ENCODE measurements at regions not wholly inside any gene's neighbourhood (a gene's known extent, or its start where the extent isn't known, plus 50 kb on each side); places are given as distances from the start of the nearest gene placed in this dataset.

- H3K4me3 Mint-ChIP-seq = no peak overlapping the region
- Histone ChIP-seq H3K4me1 (ENCODE audit: control insufficient read depth in 2 of 2, insufficient read depth in 2 of 2, low read length in 2 of 2) (no peaks in the 10 kb centered on the region), H3K9me3 (ENCODE audit: control insufficient read depth in 2 of 3, low read length in 3 of 3) (no peaks in the 10 kb centered on the region), H3K4me3 (ENCODE audit: low read length) (no peak overlapping the region), H3K27me3 (ENCODE audit: control insufficient read depth in 2 of 2, insufficient read depth in 2 of 2, low read length in 2 of 2) (no peaks in the 10 kb centered on the region), H3K36me3 (ENCODE audit: control insufficient read depth in 2 of 3, insufficient read depth in 3 of 3, low read length in 3 of 3) (no peaks in the 10 kb centered on the region), H3K27ac (ENCODE audit: low read depth, low read length) (no peak overlapping the region)
- peaks cover 0 to 29% (median 3%) of the 10 kb centered on the region in 11 donors for H3K9me3 Mint-ChIP-seq
- H3K27me3 Mint-ChIP-seq = no peaks in the 10 kb centered on the region
- no peak for DNase-seq
- H3K27ac Mint-ChIP-seq = no peak overlapping the region
- POLR2A ChIA-PET = no interaction called here
- intact Hi-C loops (cut with micrococcal nuclease) = no loop called here
- H3K36me3 Mint-ChIP-seq = no peaks in the 10 kb centered on the region
- CTCF ChIA-PET = no interaction called here
- no peak for ATAC-seq
- H3K4me1 Mint-ChIP-seq = no peaks in the 10 kb centered on the region
These were observed 244.2 kb upstream of the POM121L12 start for GRCh38 chr7:52791176-52791700.

GRCh38 chr7:52786174-52786573 lies 249.3 kb upstream of the POM121L12 start:
- DNase-seq (no peak), ATAC-seq (no peak)
- Histone ChIP-seq H3K4me3 (ENCODE audit: low read length) (no peak overlapping the region), H3K9me3 (ENCODE audit: control insufficient read depth in 2 of 3, low read length in 3 of 3) (peaks cover 0 to 4% (median 0%) of the 10 kb centered on the region in 3 experiments), H3K4me1 (ENCODE audit: control insufficient read depth in 2 of 2, insufficient read depth in 2 of 2, low read length in 2 of 2) (no peaks in the 10 kb centered on the region), H3K36me3 (ENCODE audit: control insufficient read depth in 2 of 3, insufficient read depth in 3 of 3, low read length in 3 of 3) (no peaks in the 10 kb centered on the region), H3K27me3 (ENCODE audit: control insufficient read depth in 2 of 2, insufficient read depth in 2 of 2, low read length in 2 of 2) (no peaks in the 10 kb centered on the region), H3K27ac (ENCODE audit: low read depth, low read length) (no peak overlapping the region)
- no peak overlapping the region for H3K4me3 Mint-ChIP-seq
- H3K36me3 Mint-ChIP-seq = no peaks in the 10 kb centered on the region
- H3K4me1 Mint-ChIP-seq = no peaks in the 10 kb centered on the region
- POLR2A ChIA-PET = no interaction called here
- intact Hi-C loops (cut with micrococcal nuclease) = no loop called here
- peaks cover 0 to 37% (median 10%) of the 10 kb centered on the region in 11 donors for H3K9me3 Mint-ChIP-seq
- no peaks in the 10 kb centered on the region for H3K27me3 Mint-ChIP-seq
- no peak overlapping the region for H3K27ac Mint-ChIP-seq
- CTCF ChIA-PET = no interaction called here

GRCh38 chr7:52782348-52782747 lies 253.1 kb upstream of the POM121L12 start:
- H3K4me1 ChIP-seq (ENCODE audit: control insufficient read depth in 2 of 2, insufficient read depth in 2 of 2, low read length in 2 of 2) = no peaks in the 10 kb centered on the region
- DNase-seq = no peak

DNA sequence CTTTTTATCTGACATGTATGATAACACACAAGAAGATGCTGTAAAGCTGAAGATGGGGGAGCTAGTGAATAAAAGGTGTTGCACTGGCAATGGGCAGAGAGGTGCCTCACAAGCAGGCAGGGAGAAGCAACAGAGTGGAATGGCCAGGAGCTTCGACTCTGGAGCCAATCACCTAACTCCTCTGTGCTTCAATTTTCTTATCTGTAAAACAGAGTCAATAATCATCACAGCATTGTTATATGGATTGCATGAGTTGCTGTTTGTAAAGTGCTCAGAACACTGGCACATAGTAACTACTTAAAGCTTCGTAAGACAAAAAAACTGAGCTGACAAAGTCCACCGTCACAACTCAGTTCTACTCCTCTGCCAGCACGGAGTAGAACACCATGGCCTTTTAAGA lies 254.2 kb upstream of the POM121L12 start:
- H3K4me1 ChIP-seq (ENCODE audit: control insufficient read depth in 2 of 2, insufficient read depth in 2 of 2, low read length in 2 of 2) = no peaks in the 10 kb centered on the region
- CTCF ChIA-PET = no interaction called here
- Mint-ChIP-seq H3K27ac (no peak overlapping the region), H3K9me3 (peaks cover 0 to 45% (median 14%) of the 10 kb centered on the region in 11 donors), H3K4me3 (no peak overlapping the region), H3K27me3 (no peaks in the 10 kb centered on the region), H3K36me3 (no peaks in the 10 kb centered on the region), H3K4me1 (no peaks in the 10 kb centered on the region)
- ATAC-seq = no peak
- POLR2A ChIA-PET = no interaction called here
- intact Hi-C loops (cut with micrococcal nuclease) = no loop called here
- H3K36me3 ChIP-seq (ENCODE audit: control insufficient read depth in 2 of 3, insufficient read depth in 3 of 3, low read length in 3 of 3) = no peaks in the 10 kb centered on the region
- H3K9me3 ChIP-seq (ENCODE audit: control insufficient read depth in 2 of 3, low read length in 3 of 3) = peaks cover 0 to 4% (median 0%) of the 10 kb centered on the region in 3 experiments
- no peak overlapping the region for H3K4me3 ChIP-seq (ENCODE audit: low read length)
- H3K27ac ChIP-seq (ENCODE audit: low read depth, low read length) = no peak overlapping the region
- DNase-seq = no peak
- no peaks in the 10 kb centered on the region for H3K27me3 ChIP-seq (ENCODE audit: control insufficient read depth in 2 of 2, insufficient read depth in 2 of 2, low read length in 2 of 2)

More at GRCh38 chr7:52782348-52782747, 253.1 kb upstream of the POM121L12 start:
- intact Hi-C loops (cut with micrococcal nuclease) = no loop called here
- ChIA-PET CTCF (no interaction called here), POLR2A (no interaction called here)
- no peaks in the 10 kb centered on the region for H3K27me3 ChIP-seq (ENCODE audit: control insufficient read depth in 2 of 2, insufficient read depth in 2 of 2, low read length in 2 of 2)
- H3K36me3 ChIP-seq (ENCODE audit: control insufficient read depth in 2 of 3, insufficient read depth in 3 of 3, low read length in 3 of 3) = no peaks in the 10 kb centered on the region
- H3K27me3 Mint-ChIP-seq = no peaks in the 10 kb centered on the region
- H3K36me3 Mint-ChIP-seq = no peaks in the 10 kb centered on the region
- ATAC-seq = no peak
- H3K4me3 ChIP-seq (ENCODE audit: low read length) = no peak overlapping the region
- peaks cover 0 to 40% (median 10%) of the 10 kb centered on the region in 11 donors for H3K9me3 Mint-ChIP-seq
- H3K4me3 Mint-ChIP-seq = no peak overlapping the region
- H3K27ac ChIP-seq (ENCODE audit: low read depth, low read length) = no peak overlapping the region
- no peaks in the 10 kb centered on the region for H3K4me1 Mint-ChIP-seq
- peaks cover 0 to 4% (median 0%) of the 10 kb centered on the region in 3 experiments for H3K9me3 ChIP-seq (ENCODE audit: control insufficient read depth in 2 of 3, low read length in 3 of 3)
- H3K27ac Mint-ChIP-seq = no peak overlapping the region

DNA sequence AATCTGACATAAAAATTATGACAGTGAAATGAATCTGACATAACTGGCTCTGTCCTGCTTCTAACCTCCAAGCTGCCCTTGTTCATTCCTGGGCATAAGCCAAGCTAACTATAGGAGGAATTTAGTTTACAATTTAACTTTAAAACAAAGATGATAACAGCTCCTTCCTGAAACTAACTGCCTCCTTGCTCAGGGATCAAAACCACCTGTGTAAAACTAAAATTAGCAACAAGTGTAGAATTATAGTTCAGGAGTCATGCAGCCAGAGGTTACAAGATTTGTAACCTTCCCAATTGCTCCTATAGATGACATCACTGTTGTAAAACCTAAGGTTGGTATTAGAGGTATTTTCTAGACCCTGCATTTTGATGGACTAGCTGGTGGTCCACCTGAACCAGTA lies 256.4 kb upstream of the POM121L12 start:
- H3K27me3 Mint-ChIP-seq = no peaks in the 10 kb centered on the region
- no peak overlapping the region for H3K27ac Mint-ChIP-seq
- H3K4me3 Mint-ChIP-seq = no peak overlapping the region
- H3K4me1 Mint-ChIP-seq = no peaks in the 10 kb centered on the region
- POLR2A ChIA-PET = no interaction called here
- intact Hi-C loops (cut with micrococcal nuclease) = no loop called here
- H3K36me3 Mint-ChIP-seq = no peaks in the 10 kb centered on the region
- CTCF ChIA-PET = no interaction called here
- no peaks in the 10 kb centered on the region for H3K36me3 ChIP-seq (ENCODE audit: control insufficient read depth in 2 of 3, insufficient read depth in 3 of 3, low read length in 3 of 3)
- peaks cover 0 to 4% (median 0%) of the 10 kb centered on the region in 3 experiments for H3K9me3 ChIP-seq (ENCODE audit: control insufficient read depth in 2 of 3, low read length in 3 of 3)
- DNase-seq (no peak), ATAC-seq (no peak)
- H3K27me3 ChIP-seq (ENCODE audit: control insufficient read depth in 2 of 2, insufficient read depth in 2 of 2, low read length in 2 of 2) = no peaks in the 10 kb centered on the region
- peaks cover 0 to 37% (median 8%) of the 10 kb centered on the region in 11 donors for H3K9me3 Mint-ChIP-seq
- no peaks in the 10 kb centered on the region for H3K4me1 ChIP-seq (ENCODE audit: control insufficient read depth in 2 of 2, insufficient read depth in 2 of 2, low read length in 2 of 2)
- no peak overlapping the region for H3K4me3 ChIP-seq (ENCODE audit: low read length)
- H3K27ac ChIP-seq (ENCODE audit: low read depth, low read length) = no peak overlapping the region

DNA sequence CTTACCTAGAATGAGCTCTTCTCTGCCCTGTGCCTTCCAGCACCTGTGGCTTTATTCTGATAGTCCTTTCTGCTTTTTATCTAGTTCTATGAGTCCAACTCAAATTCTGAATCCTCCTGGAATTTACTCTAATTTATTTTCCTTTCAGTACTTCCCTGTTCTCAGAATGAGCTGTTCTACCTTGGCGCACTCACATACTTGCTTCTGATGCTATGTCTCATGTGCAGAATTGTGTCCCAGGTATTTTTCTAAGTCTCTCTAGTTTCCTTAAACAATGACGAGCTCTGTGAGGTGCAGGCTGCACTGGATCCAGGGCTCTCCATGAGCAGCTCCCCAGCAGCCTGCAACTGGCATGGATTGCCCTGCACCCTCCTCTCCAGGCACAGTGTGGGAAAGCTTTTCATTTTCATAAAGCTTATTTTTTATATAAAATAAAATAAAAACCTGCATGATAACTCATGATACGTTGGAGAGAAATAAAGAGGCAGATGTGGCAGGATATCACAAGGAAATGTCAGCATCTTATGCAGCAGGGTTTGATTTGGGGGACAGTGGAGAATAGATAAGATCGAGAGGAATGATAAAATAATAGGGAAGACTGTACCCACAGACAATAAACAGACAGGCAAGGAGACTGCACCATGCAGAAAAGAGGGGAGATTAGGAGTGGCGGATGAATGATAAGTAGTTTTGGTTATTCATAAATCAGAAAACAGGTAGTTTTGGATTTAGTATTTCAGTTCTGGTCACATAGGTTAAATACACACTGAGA lies 258.2 kb upstream of the POM121L12 start:
- ChIA-PET POLR2A (no interaction called here), CTCF (no interaction called here)
- H3K36me3 Mint-ChIP-seq = no peaks in the 10 kb centered on the region
- ATAC-seq (no peak), DNase-seq (no peak)
- H3K27ac ChIP-seq (ENCODE audit: low read depth, low read length) = no peak overlapping the region
- H3K4me3 Mint-ChIP-seq = no peak overlapping the region
- no peaks in the 10 kb centered on the region for H3K4me1 Mint-ChIP-seq
- no peaks in the 10 kb centered on the region for H3K36me3 ChIP-seq (ENCODE audit: control insufficient read depth in 2 of 3, insufficient read depth in 3 of 3, low read length in 3 of 3)
- intact Hi-C loops (cut with micrococcal nuclease) = no loop called here
- no peaks in the 10 kb centered on the region for H3K27me3 Mint-ChIP-seq
- H3K27me3 ChIP-seq (ENCODE audit: control insufficient read depth in 2 of 2, insufficient read depth in 2 of 2, low read length in 2 of 2) = no peaks in the 10 kb centered on the region
- H3K4me3 ChIP-seq (ENCODE audit: low read length) = no peak overlapping the region
- no peaks in the 10 kb centered on the region for H3K4me1 ChIP-seq (ENCODE audit: control insufficient read depth in 2 of 2, insufficient read depth in 2 of 2, low read length in 2 of 2)
- no peak overlapping the region for H3K27ac Mint-ChIP-seq
- no peaks in the 10 kb centered on the region for H3K9me3 ChIP-seq (ENCODE audit: control insufficient read depth in 2 of 3, low read length in 3 of 3)
- peaks cover 0 to 30% (median 6%) of the 10 kb centered on the region in 11 donors for H3K9me3 Mint-ChIP-seq

DNA sequence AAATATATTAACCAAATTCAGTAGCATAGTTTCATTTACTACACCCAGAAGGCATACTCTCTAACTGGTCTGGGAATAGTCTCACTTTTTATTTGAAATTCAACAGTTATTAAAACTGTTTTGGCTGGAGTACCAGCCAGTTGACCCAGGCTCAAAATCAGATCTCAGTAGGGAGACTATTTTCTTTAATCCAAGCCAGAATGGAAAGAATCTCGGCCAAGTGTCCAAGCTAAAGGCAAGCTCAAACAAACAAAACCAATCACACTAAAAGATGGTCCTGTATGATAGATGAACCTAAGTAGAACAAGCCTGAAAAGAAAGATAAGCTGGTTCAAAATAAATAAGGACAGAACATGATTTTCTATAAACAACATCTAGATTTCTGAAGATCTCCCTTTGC lies 259.6 kb upstream of the POM121L12 start:
- Mint-ChIP-seq H3K9me3 (peaks cover 0 to 30% (median 9%) of the 10 kb centered on the region in 11 donors), H3K4me1 (no peaks in the 10 kb centered on the region), H3K4me3 (no peak overlapping the region), H3K27me3 (no peaks in the 10 kb centered on the region), H3K36me3 (no peaks in the 10 kb centered on the region), H3K27ac (no peak overlapping the region)
- no peak overlapping the region for H3K27ac ChIP-seq (ENCODE audit: low read depth, low read length)
- no peak overlapping the region for H3K4me3 ChIP-seq (ENCODE audit: low read length)
- ChIA-PET POLR2A (no interaction called here), CTCF (no interaction called here)
- H3K27me3 ChIP-seq (ENCODE audit: control insufficient read depth in 2 of 2, insufficient read depth in 2 of 2, low read length in 2 of 2) = no peaks in the 10 kb centered on the region
- no peak for ATAC-seq
- H3K36me3 ChIP-seq (ENCODE audit: control insufficient read depth in 2 of 3, insufficient read depth in 3 of 3, low read length in 3 of 3) = no peaks in the 10 kb centered on the region
- no peak for DNase-seq
- H3K4me1 ChIP-seq (ENCODE audit: control insufficient read depth in 2 of 2, insufficient read depth in 2 of 2, low read length in 2 of 2) = no peaks in the 10 kb centered on the region
- no peaks in the 10 kb centered on the region for H3K9me3 ChIP-seq (ENCODE audit: control insufficient read depth in 2 of 3, low read length in 3 of 3)
- intact Hi-C loops (cut with micrococcal nuclease) = no loop called here
